HG03175 (cell line): ENCODE measurements at regions not wholly inside any gene's neighbourhood (a gene's known extent, or its start where the extent isn't known, plus 50 kb on each side); places are given as distances from the start of the nearest gene placed in this dataset.

Experiments
- ATAC-seq: cut with Tn5 transposase; IDR thresholded peaks from one replicate; pipeline ENCODE4 v1.9.1; 2021; ENCODE audit warnings: mild to moderate bottlenecking, moderate library complexity; ENCODE audit not compliant: unreplicated experiment

GRCh38 chr5:4424895-4425294 is 715.2 kb upstream of the ADAMTS16 start:
- ATAC-seq: no peak

GRCh38 chr5:4440536-4440935 is 699.6 kb upstream of the ADAMTS16 start:
- ATAC-seq: no peak

- no peak for ATAC-seq
Measured at GRCh38 chr5:4442221-4442620, 697.9 kb upstream of the ADAMTS16 start.

- ATAC-seq: no peak
Measured at GRCh38 chr5:4447657-4448056, 692.5 kb upstream of the ADAMTS16 start.

GRCh38 chr5:4453655-4454054 is 686.5 kb upstream of the ADAMTS16 start:
- ATAC-seq: no peak

- ATAC-seq: no peak
Measured at GRCh38 chr5:4479426-4479825, 660.7 kb upstream of the ADAMTS16 start.

- no peak for ATAC-seq
Measured at GRCh38 chr5:4480528-4481349, 659.4 kb upstream of the ADAMTS16 start.

- ATAC-seq: no peak
Measured at GRCh38 chr5:4487581-4487980, 652.5 kb upstream of the ADAMTS16 start.

GRCh38 chr5:4511996-4512656 is 628.0 kb upstream of the ADAMTS16 start:
- no peak for ATAC-seq

- ATAC-seq: no peak
Measured at GRCh38 chr5:4513381-4513780, 626.7 kb upstream of the ADAMTS16 start.

GRCh38 chr5:4514067-4514648 is 626.0 kb upstream of the ADAMTS16 start:
- ATAC-seq: no peak

GRCh38 chr5:4518903-4519672 is 621.0 kb upstream of the ADAMTS16 start:
- no peak for ATAC-seq

- no peak for ATAC-seq
Measured at GRCh38 chr5:4520559-4520958, 619.6 kb upstream of the ADAMTS16 start.

GRCh38 chr5:4523038-4523437 is 617.1 kb upstream of the ADAMTS16 start:
- no peak for ATAC-seq

- ATAC-seq: no peak
Measured at GRCh38 chr5:4531756-4532704, 608.1 kb upstream of the ADAMTS16 start.

- ATAC-seq: no peak
Measured at GRCh38 chr5:4532705-4533080, 607.4 kb upstream of the ADAMTS16 start.

- no peak for ATAC-seq
Measured at GRCh38 chr5:4533457-4534105, 606.5 kb upstream of the ADAMTS16 start.

GRCh38 chr5:4537489-4537888 is 602.6 kb upstream of the ADAMTS16 start:
- ATAC-seq: no peak

GRCh38 chr5:4540375-4541173 is 599.6 kb upstream of the ADAMTS16 start:
- ATAC-seq: no peak
